NCI-H524 treated with DMSO at 0.1 percent for 48 hours (cell line): ENCODE measurements at regions not wholly inside any gene's neighbourhood (a gene's known extent, or its start where the extent isn't known, plus 50 kb on each side); places are given as distances from the start of the nearest gene placed in this dataset.
"Not testable (repeated sequence)": the region's sequence is repeated elsewhere in the genome, so short reads cannot be mapped to it uniquely, and the experiment has no call there.

Source experiments
- DNase-seq: peaks from one replicate; lab custom pipeline; 2025; lab: John Stamatoyannopoulos, UW

- DNase-seq = no peak
Measured at GRCh38 chrX:140164391-140164790, 199.1 kb upstream of the CXorf66 start.

GRCh38 chrX:140163371-140164159, 198.2 kb upstream of the CXorf66 start:
- no peak for DNase-seq

GRCh38 chrX:140157611-140158010, 192.3 kb upstream of the CXorf66 start:
- DNase-seq = no peak

GRCh38 chrX:140157143-140157542, 191.8 kb upstream of the CXorf66 start:
- DNase-seq = no peak

- no peak for DNase-seq
Measured at GRCh38 chrX:140151316-140151715, 186.0 kb upstream of the CXorf66 start.

GRCh38 chrX:140149761-140150160, 184.4 kb upstream of the CXorf66 start:
- no peak for DNase-seq

- no peak for DNase-seq
Measured at GRCh38 chrX:140141444-140142029, 176.2 kb upstream of the CXorf66 start.

- not testable (repeated sequence) for DNase-seq
Measured at GRCh38 chrX:140138492-140138891, 173.2 kb upstream of the CXorf66 start.

GRCh38 chrX:140138065-140138464, 172.7 kb upstream of the CXorf66 start:
- DNase-seq = not testable (repeated sequence)

- DNase-seq = no peak
Measured at GRCh38 chrX:140132937-140133336, 167.6 kb upstream of the CXorf66 start.

GRCh38 chrX:140123446-140123845, 158.1 kb upstream of the CXorf66 start:
- DNase-seq = no peak

- DNase-seq = not testable (repeated sequence)
Measured at GRCh38 chrX:140114059-140114458, 148.7 kb upstream of the CXorf66 start.

GRCh38 chrX:140110081-140110650, 144.8 kb upstream of the CXorf66 start:
- DNase-seq = no peak

GRCh38 chrX:140104760-140105159, 139.4 kb upstream of the CXorf66 start:
- DNase-seq = no peak

GRCh38 chrX:140099221-140099620, 133.9 kb upstream of the CXorf66 start:
- DNase-seq = no peak

- DNase-seq = no peak
Measured at GRCh38 chrX:140092121-140092520, 126.8 kb upstream of the CXorf66 start.

GRCh38 chrX:140091125-140091886, 126.0 kb upstream of the CXorf66 start:
- no peak for DNase-seq

- DNase-seq = no peak
Measured at GRCh38 chrX:140090800-140091124, 125.4 kb upstream of the CXorf66 start.

GRCh38 chrX:140088438-140088837, 123.1 kb upstream of the CXorf66 start:
- DNase-seq = no peak

- no peak for DNase-seq
Measured at GRCh38 chrX:140087875-140088274, 122.6 kb upstream of the CXorf66 start.

GRCh38 chrX:140086691-140087090, 121.4 kb upstream of the CXorf66 start:
- no peak for DNase-seq

GRCh38 chrX:140074851-140075250, 109.5 kb upstream of the CXorf66 start:
- DNase-seq = not testable (repeated sequence)

- no peak for DNase-seq
Measured at GRCh38 chrX:140071037-140071436, 105.7 kb upstream of the CXorf66 start.
